ENCODE measurements at regions not wholly inside any gene's neighbourhood (a gene's known extent, or its start where the extent isn't known, plus 50 kb on each side); places are given as distances from the start of the nearest gene placed in this dataset.

- TF ChIP-seq NFAT5 (CRISPR knock-in tag; IDR thresholded peaks at IDR 0.05) (no peak), ZNF850 (CRISPR knock-in tag; conservative IDR thresholded peaks at IDR 0.05) (no peak), ZNF891 (CRISPR knock-in tag; IDR thresholded peaks at IDR 0.05) (no peak), CHD4 (IDR thresholded peaks at IDR 0.05; ENCODE audit: borderline replicate concordance, low read length) (no peak), PHF21A (CRISPR knock-in tag; IDR thresholded peaks at IDR 0.05) (no peak), ELF4 (CRISPR knock-in tag; IDR thresholded peaks at IDR 0.05; ENCODE audit: borderline replicate concordance) (no peak), ZNF841 (CRISPR knock-in tag; IDR thresholded peaks at IDR 0.05; ENCODE audit: borderline replicate concordance) (no peak), RBAK (CRISPR knock-in tag; IDR thresholded peaks at IDR 0.05) (no peak)
Measured at GRCh38 chr17:53017227-53017626, 805.5 kb upstream of the KIF2B start (continued).

DNA sequence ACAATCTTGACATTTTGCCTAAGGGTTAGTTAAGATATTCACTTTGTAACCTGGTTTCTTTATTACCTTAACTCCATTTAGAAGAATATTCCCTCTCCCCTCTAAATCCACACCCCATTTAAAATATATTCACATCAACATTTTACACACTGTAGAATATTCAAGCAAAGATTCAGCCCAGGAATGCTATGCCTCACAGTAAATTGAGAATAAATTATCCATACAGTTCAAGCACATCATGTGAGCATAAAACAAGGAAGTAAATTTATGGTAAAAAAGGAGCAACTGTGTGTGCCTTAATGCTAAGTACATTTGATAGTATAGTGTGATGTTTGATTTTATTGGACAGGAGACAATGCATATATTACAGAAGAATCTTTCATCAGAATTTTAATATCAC is 806.6 kb upstream of the KIF2B start:
- no peak for DNase-seq (ENCODE audit: low spot score)
- POLR2A ChIA-PET, result no interaction called here
- no TSS peak for BruUV-seq (replicated peaks)
- Histone ChIP-seq H3K4me3 (replicated peaks in 1 of 3; ENCODE audit: insufficient read depth in 1 of 3, low read depth in 2 of 3, low read length in 3 of 3) (no peak overlapping the region), H3K4me1 (ENCODE audit: insufficient read depth, low read length) (no peaks in the 10 kb centered on the region), H2AFZ (ENCODE audit: low read length) (no peak overlapping the region), H3K4me2 (ENCODE audit: low read depth, low read length) (no peak overlapping the region), H3K36me3 (replicated peaks in 1 of 2; ENCODE audit: control insufficient read depth in 1 of 2, insufficient read depth in 2 of 2, low read length in 2 of 2) (no peaks in the 10 kb centered on the region), H3K9me3 (ENCODE audit: low read length) (peaks cover 80% of the 10 kb centered on the region), H3K79me2 (ENCODE audit: insufficient read depth, low read length) (no peaks in the 10 kb centered on the region), H3K9ac (ENCODE audit: insufficient read depth, low read depth, low read length) (no peak overlapping the region), H3K27ac (ENCODE audit: extremely low read length, insufficient read depth, low read length) (no peak overlapping the region), H4K20me1 (ENCODE audit: insufficient read depth, low read length) (no peaks in the 10 kb centered on the region), H3K27me3 (ENCODE audit: control insufficient read depth in 1 of 2, insufficient read depth in 2 of 2, low read length in 2 of 2) (no peaks in the 10 kb centered on the region)
- in situ Hi-C loops (cut with HindIII; ENCODE audit: extremely low pct_ligation_motif_present, low pct_unique_long_range_greater_than_20kb), result no loop called here
- CTCF ChIA-PET (ENCODE audit: low intra/inter-chr PET ratio, low total read pairs), result no interaction called here
- FAIRE-seq, result no peak
- ATAC-seq, result no peak
- intact Hi-C loops (cut with micrococcal nuclease; ENCODE audit: unreplicated experiment), result no loop called here
- no peak for TF ChIP-seq ZNF720 (CRISPR knock-in tag; IDR thresholded peaks at IDR 0.05)
- TF ChIP-seq, protein P1, sequence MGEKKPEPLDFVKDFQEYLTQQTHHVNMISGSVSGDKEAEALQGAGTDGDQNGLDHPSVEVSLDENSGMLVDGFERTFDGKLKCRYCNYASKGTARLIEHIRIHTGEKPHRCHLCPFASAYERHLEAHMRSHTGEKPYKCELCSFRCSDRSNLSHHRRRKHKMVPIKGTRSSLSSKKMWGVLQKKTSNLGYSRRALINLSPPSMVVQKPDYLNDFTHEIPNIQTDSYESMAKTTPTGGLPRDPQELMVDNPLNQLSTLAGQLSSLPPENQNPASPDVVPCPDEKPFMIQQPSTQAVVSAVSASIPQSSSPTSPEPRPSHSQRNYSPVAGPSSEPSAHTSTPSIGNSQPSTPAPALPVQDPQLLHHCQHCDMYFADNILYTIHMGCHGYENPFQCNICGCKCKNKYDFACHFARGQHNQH (CRISPR knock-in tag; IDR thresholded peaks at IDR 0.05), result no peak
- TF ChIP-seq ETS1 (CRISPR knock-in tag; IDR thresholded peaks at IDR 0.05), result no peak
- no peak for TF ChIP-seq FLYWCH1 (CRISPR knock-in tag; IDR thresholded peaks at IDR 0.05)
- TF ChIP-seq ZBTB37 (CRISPR knock-in tag; IDR thresholded peaks at IDR 0.05), result no peak
- TF ChIP-seq ZNF512 (CRISPR knock-in tag; IDR thresholded peaks at IDR 0.05), result no peak
- TF ChIP-seq TGIF2 (CRISPR knock-in tag; IDR thresholded peaks at IDR 0.05), result no peak

Measured in HepG2 (cell line).